ENCODE measurements at regions not wholly inside any gene's neighbourhood (a gene's known extent, or its start where the extent isn't known, plus 50 kb on each side); places are given as distances from the start of the nearest gene placed in this dataset.

DNA sequence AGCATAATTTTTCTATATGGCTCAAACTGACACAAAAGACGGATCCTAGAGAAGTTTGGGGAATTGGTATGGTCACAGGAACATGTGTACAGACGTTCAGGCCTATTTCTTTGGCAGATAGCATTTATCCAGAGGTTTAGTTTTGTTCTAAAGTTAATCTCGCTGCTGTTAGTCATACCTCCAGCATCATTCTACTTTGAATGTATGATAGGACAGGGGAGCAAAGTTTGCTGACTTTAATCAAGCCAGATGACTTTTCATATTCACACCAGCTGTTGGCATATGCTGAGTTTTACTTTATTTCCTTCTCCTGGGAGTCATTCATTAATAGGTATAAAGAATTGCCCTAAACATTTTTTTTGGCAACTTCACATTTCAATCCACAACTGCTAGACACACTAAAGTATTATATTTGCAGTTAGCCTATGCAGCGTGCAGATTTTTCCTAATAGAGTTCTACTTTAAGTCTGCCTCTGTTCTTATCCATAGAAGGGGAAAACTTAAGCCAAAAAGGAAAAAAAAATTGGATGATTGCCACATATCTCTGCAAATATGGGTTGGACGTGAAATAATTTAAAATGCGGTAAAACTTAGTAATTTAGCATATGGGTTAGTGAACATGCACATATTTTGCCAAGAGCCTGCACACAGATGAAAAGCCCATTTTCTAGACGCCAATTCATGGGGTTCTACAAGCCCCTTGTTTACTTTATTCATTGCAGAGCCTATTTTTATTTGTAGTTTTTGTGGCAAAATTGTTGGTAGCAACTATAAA is 213.1 kb downstream of the C7orf25 start:
- TF ChIP-seq NRF1 (IDR thresholded peaks at IDR 0.05; ENCODE audit: low read depth, low read length): no peak
- TF ChIP-seq, protein P1, sequence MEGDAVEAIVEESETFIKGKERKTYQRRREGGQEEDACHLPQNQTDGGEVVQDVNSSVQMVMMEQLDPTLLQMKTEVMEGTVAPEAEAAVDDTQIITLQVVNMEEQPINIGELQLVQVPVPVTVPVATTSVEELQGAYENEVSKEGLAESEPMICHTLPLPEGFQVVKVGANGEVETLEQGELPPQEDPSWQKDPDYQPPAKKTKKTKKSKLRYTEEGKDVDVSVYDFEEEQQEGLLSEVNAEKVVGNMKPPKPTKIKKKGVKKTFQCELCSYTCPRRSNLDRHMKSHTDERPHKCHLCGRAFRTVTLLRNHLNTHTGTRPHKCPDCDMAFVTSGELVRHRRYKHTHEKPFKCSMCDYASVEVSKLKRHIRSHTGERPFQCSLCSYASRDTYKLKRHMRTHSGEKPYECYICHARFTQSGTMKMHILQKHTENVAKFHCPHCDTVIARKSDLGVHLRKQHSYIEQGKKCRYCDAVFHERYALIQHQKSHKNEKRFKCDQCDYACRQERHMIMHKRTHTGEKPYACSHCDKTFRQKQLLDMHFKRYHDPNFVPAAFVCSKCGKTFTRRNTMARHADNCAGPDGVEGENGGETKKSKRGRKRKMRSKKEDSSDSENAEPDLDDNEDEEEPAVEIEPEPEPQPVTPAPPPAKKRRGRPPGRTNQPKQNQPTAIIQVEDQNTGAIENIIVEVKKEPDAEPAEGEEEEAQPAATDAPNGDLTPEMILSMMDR (IDR thresholded peaks at IDR 0.05): no peak
- TF ChIP-seq MEF2A (IDR thresholded peaks at IDR 0.05; ENCODE audit: borderline replicate concordance, low read depth): no peak
- TF ChIP-seq FOXM1 (IDR thresholded peaks at IDR 0.05; ENCODE audit: low read depth): no peak

All from SK-N-SH (cell line).